ENCODE measurements at regions not wholly inside any gene's neighbourhood (a gene's known extent, or its start where the extent isn't known, plus 50 kb on each side); places are given as distances from the start of the nearest gene placed in this dataset.

DNA sequence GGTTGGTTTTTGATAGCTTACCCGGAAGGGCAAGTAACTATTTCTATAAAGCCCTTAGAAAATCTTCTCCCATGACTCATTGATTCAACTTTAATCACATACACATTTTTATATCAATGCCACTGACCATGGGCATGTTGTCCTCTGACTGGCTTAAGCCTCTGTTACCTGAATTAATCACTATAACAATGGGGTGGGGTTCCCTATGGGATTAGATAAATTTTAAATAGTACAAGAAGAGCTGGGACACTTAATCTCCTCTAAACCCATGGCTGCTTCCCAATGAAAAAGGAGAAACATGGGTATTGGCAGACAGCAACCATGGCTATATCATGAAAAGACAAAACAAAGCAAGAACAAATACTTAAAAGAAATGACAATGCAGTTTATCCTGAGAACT lies 636.2 kb downstream of the BRINP1 start:
- no peaks in the 10 kb centered on the region; the same call in 2 of the 3 replicates for H3K9me3 ChIP-seq (replicated peaks; ENCODE audit: control insufficient read depth, insufficient read depth, low read length)
- 0% methylated on average over 1 of the region's 1 CpG for WGBS (ENCODE audit: insufficient coverage, insufficient replicate concordance, low lambda C conversion rate, missing lambda C conversion rate)
- ChIA-PET CTCF (no interaction called here), SMC1A (ENCODE audit: uncharacterized antibody, unreplicated experiment) (interaction anchor here (1.1 kb wide), 1 partner anchor 9 kb away, joined by 3 read pairs; no protein-coding TSS in a partner anchor), POLR2A (no interaction called here), RAD21 (ENCODE audit: unreplicated experiment) (no interaction called here)
- no peaks in the 10 kb centered on the region for H3K4me1 ChIP-seq (ENCODE audit: control insufficient read depth, insufficient read depth, low read length)
- no peaks in the 10 kb centered on the region for H3K79me2 ChIP-seq (ENCODE audit: control insufficient read depth, insufficient read depth, low read length)
- H3K27ac ChIP-seq (ENCODE audit: control insufficient read depth, insufficient read depth) = no peak overlapping the region
- no peak overlapping the region for H3K9ac ChIP-seq (ENCODE audit: control insufficient read depth, insufficient read depth, low read length)
- no peak overlapping the region for H3K4me3 ChIP-seq
- no peak for ATAC-seq
- no peaks in the 10 kb centered on the region for H3K36me3 ChIP-seq (ENCODE audit: control insufficient read depth in 2 of 2, insufficient read depth in 2 of 2, low read length in 1 of 2)
- no TSS peak for BruUV-seq (replicated peaks)
- no peak for DNase-seq (ENCODE audit: low read depth, low spot score)
- in situ Hi-C loops (cut with MboI) (no loop called here), intact Hi-C loops (cut with micrococcal nuclease; ENCODE audit: unreplicated experiment) (no loop called here)
- no peak overlapping the region for H2AFZ ChIP-seq (ENCODE audit: control insufficient read depth, low read depth, low read length)
- H3K4me2 ChIP-seq (ENCODE audit: control insufficient read depth, insufficient read depth) = no peak overlapping the region
- no peaks in the 10 kb centered on the region for H4K20me1 ChIP-seq (ENCODE audit: control insufficient read depth, insufficient read depth)
- H3K27me3 ChIP-seq (replicated peaks in 1 of 2; ENCODE audit: control insufficient read depth in 2 of 2, insufficient read depth in 2 of 2, low read length in 1 of 2) = no peaks in the 10 kb centered on the region
- no peak for FAIRE-seq
- TF ChIP-seq NRF1 (conservative IDR thresholded peaks at IDR 0.05; ENCODE audit: low read depth, low read length) = no peak
- no peak for TF ChIP-seq ZSCAN29 (IDR thresholded peaks at IDR 0.05)
- no peak for TF ChIP-seq STAT1 (conservative IDR thresholded peaks at IDR 0.05)
- no peak for TF ChIP-seq RAD51 (IDR thresholded peaks at IDR 0.05)
- no peak for TF ChIP-seq ZBTB33 (IDR thresholded peaks at IDR 0.05)
- no peak for TF ChIP-seq NFYA (IDR thresholded peaks at IDR 0.05; ENCODE audit: borderline replicate concordance, low read depth, low read length)
- no peak for TF ChIP-seq CBFB (IDR thresholded peaks at IDR 0.05; ENCODE audit: low read depth)
- no peak for TF ChIP-seq NKRF (conservative IDR thresholded peaks at IDR 0.05)
- TF ChIP-seq KLF5 (IDR thresholded peaks at IDR 0.05; ENCODE audit: partially characterized antibody) = no peak
- no peak for TF ChIP-seq ZNF274 (IDR thresholded peaks at IDR 0.05; ENCODE audit: insufficient read depth, insufficient read length)
- no peak for TF ChIP-seq BMI1 (IDR thresholded peaks at IDR 0.05; ENCODE audit: borderline replicate concordance)
- no peak for TF ChIP-seq RUNX3 (IDR thresholded peaks at IDR 0.05; ENCODE audit: low read length)
- no peak for TF ChIP-seq STAT3 (IDR thresholded peaks at IDR 0.05; ENCODE audit: low read depth, low read length)
- TF ChIP-seq SP1 (IDR thresholded peaks at IDR 0.05; ENCODE audit: low read depth, low read length) = no peak
- no peak for TF ChIP-seq IRF3 (IDR thresholded peaks at IDR 0.05)
- no peak for TF ChIP-seq HDAC6 (IDR thresholded peaks at IDR 0.05; ENCODE audit: unreplicated experiment)
- TF ChIP-seq, protein P1, sequence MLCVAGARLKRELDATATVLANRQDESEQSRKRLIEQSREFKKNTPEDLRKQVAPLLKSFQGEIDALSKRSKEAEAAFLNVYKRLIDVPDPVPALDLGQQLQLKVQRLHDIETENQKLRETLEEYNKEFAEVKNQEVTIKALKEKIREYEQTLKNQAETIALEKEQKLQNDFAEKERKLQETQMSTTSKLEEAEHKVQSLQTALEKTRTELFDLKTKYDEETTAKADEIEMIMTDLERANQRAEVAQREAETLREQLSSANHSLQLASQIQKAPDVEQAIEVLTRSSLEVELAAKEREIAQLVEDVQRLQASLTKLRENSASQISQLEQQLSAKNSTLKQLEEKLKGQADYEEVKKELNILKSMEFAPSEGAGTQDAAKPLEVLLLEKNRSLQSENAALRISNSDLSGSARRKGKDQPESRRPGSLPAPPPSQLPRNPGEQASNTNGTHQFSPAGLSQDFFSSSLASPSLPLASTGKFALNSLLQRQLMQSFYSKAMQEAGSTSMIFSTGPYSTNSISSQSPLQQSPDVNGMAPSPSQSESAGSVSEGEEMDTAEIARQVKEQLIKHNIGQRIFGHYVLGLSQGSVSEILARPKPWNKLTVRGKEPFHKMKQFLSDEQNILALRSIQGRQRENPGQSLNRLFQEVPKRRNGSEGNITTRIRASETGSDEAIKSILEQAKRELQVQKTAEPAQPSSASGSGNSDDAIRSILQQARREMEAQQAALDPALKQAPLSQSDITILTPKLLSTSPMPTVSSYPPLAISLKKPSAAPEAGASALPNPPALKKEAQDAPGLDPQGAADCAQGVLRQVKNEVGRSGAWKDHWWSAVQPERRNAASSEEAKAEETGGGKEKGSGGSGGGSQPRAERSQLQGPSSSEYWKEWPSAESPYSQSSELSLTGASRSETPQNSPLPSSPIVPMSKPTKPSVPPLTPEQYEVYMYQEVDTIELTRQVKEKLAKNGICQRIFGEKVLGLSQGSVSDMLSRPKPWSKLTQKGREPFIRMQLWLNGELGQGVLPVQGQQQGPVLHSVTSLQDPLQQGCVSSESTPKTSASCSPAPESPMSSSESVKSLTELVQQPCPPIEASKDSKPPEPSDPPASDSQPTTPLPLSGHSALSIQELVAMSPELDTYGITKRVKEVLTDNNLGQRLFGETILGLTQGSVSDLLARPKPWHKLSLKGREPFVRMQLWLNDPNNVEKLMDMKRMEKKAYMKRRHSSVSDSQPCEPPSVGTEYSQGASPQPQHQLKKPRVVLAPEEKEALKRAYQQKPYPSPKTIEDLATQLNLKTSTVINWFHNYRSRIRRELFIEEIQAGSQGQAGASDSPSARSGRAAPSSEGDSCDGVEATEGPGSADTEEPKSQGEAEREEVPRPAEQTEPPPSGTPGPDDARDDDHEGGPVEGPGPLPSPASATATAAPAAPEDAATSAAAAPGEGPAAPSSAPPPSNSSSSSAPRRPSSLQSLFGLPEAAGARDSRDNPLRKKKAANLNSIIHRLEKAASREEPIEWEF (IDR thresholded peaks at IDR 0.05; ENCODE audit: insufficient replicate concordance, low read depth, low read length) = no peak

Data from GM12878 (cell line).